ENCODE measurements at regions not wholly inside any gene's neighbourhood (a gene's known extent, or its start where the extent isn't known, plus 50 kb on each side); places are given as distances from the start of the nearest gene placed in this dataset.

DNA sequence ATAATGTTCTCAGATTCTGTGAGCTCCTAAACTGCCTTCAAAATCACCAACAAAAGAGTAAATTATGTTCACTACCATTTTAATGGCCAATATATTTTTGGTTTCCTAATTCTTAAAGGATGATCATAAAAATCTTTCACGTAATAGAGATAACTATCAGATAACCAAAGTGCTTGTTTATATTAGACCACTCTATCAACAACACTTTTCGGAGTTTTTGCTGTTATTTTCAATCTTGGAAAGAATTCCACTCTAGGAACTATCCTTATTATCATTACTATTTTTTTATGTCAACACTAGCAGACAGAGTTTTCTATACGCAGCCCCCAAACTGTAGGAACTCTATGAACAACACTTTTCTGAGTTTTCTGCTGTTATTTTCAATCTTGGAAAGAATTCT lies 782.5 kb upstream of the ZEB2 start:
- TF ChIP-seq CTCF (IDR thresholded peaks at IDR 0.05) (no peak), SIN3A (IDR thresholded peaks at IDR 0.05; ENCODE audit: borderline replicate concordance, insufficient read depth, low read depth, low read length) (no peak), REST (IDR thresholded peaks at IDR 0.05; ENCODE audit: insufficient read depth in 1 of 2, low read depth in 2 of 2, low read length in 1 of 2) (no peak)
